K562 (cell line): ENCODE measurements at regions not wholly inside any gene's neighbourhood (a gene's known extent, or its start where the extent isn't known, plus 50 kb on each side); places are given as distances from the start of the nearest gene placed in this dataset.

Experiments used
- ARID4B ChIP-seq: sonication (generic); formaldehyde crosslinking; IDR thresholded peaks from 2 replicates; pipeline ENCODE4 v1.8.0; 2022; ENCODE audit warnings: mild to moderate bottlenecking, missing genetic modification reagents
- BCL6 ChIP-seq: fragments of 250-450 bp; sonication (Bioruptor Pico); IDR thresholded peaks from 2 replicates; pipeline ENCODE4 v1.4.0; 2020
- ELF2 ChIP-seq: fragments of 250-450 bp; sonication (Bioruptor Pico); IDR thresholded peaks from 2 replicates; pipeline ENCODE4 v1.5.0; 2021; ENCODE audit warnings: mild to moderate bottlenecking
- LARP7 ChIP-seq: fragments of 450-650 bp; IDR thresholded peaks from 2 replicates; pipeline ENCODE4 v1.6.1; 2016
- MCM2 ChIP-seq: fragments of 450-650 bp; IDR thresholded peaks from 2 replicates; pipeline ENCODE4 v1.6.1; 2017; ENCODE audit warnings: low read depth, mild to moderate bottlenecking
- MTA3 ChIP-seq: fragments of 450-650 bp; formaldehyde crosslinking; IDR thresholded peaks from 2 replicates; pipeline ENCODE4 v1.6.1; 2017; ENCODE audit warnings: mild to moderate bottlenecking, borderline replicate concordance
- POU5F1 ChIP-seq: fragments of 150-350 bp; IDR thresholded peaks from 2 replicates; pipeline ENCODE4 v1.6.1; 2014; ENCODE audit warnings: borderline replicate concordance, low read length, low read depth, mild to moderate bottlenecking; ENCODE audit not compliant: partially characterized antibody
- PRPF4 ChIP-seq: fragments of 200-400 bp; formaldehyde crosslinking; IDR thresholded peaks from one replicate; pipeline ENCODE4 v1.6.1; 2017; ENCODE audit warnings: low read length, low read depth, mild to moderate bottlenecking; ENCODE audit not compliant: insufficient read depth, poor library complexity, severe bottlenecking
- RBBP5 ChIP-seq: fragments of 200-600 bp; sonication (generic); IDR thresholded peaks from 2 replicates; pipeline ENCODE4 v1.6.1; 2012; ENCODE audit warnings: borderline replicate concordance, mild to moderate bottlenecking, low read length, control low read depth, inconsistent platforms; ENCODE audit not compliant: insufficient read depth, poor library complexity, severe bottlenecking
- ZNF431 ChIP-seq: sonication (generic); formaldehyde crosslinking; IDR thresholded peaks from 2 replicates; pipeline ENCODE4 v1.8.0; 2022; ENCODE audit warnings: mild to moderate bottlenecking, missing genetic modification reagents
- TF ChIP-seq, protein P1 (sequence below): fragments of 450-650 bp; formaldehyde crosslinking; conservative IDR thresholded peaks from 2 replicates; pipeline ENCODE4 v1.4.0; 2022; ENCODE audit warnings: mild to moderate bottlenecking, missing genetic modification characterization

GRCh38 chr2:217085543-217085942 lies 225.7 kb upstream of the TNP1 start (continued):
- TF ChIP-seq POU5F1 (no peak), PRPF4 (no peak), MTA3 (no peak), ZNF431 (CRISPR knock-in tag) (no peak), ELF2 (no peak), ARID4B (CRISPR knock-in tag) (no peak), MCM2 (no peak), RBBP5 (no peak), BCL6 (CRISPR knock-in tag) (no peak), LARP7 (no peak)
- TF ChIP-seq, protein P1, sequence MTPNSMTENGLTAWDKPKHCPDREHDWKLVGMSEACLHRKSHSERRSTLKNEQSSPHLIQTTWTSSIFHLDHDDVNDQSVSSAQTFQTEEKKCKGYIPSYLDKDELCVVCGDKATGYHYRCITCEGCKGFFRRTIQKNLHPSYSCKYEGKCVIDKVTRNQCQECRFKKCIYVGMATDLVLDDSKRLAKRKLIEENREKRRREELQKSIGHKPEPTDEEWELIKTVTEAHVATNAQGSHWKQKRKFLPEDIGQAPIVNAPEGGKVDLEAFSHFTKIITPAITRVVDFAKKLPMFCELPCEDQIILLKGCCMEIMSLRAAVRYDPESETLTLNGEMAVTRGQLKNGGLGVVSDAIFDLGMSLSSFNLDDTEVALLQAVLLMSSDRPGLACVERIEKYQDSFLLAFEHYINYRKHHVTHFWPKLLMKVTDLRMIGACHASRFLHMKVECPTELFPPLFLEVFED (CRISPR knock-in tag), result no peak
